ENCODE measurements at regions not wholly inside any gene's neighbourhood (a gene's known extent, or its start where the extent isn't known, plus 50 kb on each side); places are given as distances from the start of the nearest gene placed in this dataset.
"Not testable (repeated sequence)": the region's sequence is repeated elsewhere in the genome, so short reads cannot be mapped to it uniquely, and the experiment has no call there.

DNA sequence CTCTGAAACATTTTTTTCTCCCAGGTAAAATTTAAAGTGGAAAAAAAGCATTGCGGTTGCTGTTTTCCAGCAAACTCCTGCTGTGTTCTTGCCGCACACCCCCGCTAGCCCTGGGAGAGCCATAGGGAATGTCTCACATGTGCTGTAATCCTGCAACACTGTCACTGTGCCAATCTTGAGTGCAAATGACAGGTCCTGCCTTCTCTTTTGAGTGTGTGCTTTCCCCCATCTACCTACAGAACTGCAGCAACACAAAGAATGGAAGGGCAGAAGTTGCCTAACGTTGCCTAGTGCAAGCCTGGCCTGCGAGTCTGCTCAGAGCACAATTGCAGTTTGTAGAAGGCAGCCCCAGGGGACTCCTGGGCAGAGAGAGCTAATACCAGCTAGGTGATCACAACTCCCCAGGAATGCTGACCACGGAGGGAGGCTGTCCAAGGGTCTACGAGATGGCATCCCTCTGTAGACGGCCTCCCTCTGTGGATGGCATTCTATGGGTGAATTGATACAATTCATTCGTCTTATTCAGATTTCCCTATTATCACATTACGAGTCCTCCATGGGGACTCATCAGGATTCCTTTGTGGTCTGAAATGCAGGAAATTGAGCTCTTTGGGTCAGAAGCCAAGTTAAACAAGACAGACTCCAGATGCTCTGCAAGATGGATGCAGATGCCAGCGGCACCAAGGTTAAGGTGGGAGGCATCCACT lies 172.6 kb upstream of the S1PR3 start:
- no peak for DNase-seq

DNA sequence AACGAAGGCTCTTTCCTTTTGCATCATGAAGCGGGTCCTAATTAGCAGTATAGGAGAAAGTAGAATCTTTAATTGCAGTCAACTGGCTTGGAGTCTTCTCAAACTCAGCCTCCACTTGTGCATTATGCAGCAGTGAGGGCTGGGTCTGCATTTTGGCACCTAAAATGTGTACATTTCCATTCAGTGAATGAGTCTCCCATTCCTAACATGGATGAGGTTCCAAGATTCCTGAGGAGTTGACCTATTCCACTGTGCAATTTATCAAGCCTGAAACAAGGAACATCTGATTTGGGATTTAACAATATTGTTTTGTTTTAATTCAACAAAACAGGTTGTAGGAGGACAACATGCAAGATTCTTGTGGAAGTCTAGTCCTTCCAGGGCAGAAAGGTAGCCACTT lies 171.8 kb upstream of the S1PR3 start:
- DNase-seq, result no peak

DNA sequence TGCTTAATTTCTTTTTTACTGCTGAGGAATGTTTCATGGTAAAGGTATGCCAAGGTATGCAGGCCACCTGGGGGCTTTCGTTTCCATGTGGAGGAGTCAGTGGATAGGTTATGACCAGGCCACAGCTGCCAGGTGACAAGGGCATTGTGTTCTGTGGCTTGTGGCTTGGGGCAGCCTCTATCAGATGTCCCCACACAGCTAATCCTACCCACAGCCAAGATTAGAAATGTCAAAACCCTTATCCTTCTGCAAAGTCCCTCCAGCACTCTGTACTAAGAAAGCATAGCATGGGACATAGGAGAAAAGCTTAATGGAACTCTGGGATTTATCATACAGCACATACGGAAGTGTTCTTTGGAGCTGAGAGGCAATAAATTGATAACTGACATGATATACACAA lies 171.2 kb upstream of the S1PR3 start:
- no peak for DNase-seq

DNA sequence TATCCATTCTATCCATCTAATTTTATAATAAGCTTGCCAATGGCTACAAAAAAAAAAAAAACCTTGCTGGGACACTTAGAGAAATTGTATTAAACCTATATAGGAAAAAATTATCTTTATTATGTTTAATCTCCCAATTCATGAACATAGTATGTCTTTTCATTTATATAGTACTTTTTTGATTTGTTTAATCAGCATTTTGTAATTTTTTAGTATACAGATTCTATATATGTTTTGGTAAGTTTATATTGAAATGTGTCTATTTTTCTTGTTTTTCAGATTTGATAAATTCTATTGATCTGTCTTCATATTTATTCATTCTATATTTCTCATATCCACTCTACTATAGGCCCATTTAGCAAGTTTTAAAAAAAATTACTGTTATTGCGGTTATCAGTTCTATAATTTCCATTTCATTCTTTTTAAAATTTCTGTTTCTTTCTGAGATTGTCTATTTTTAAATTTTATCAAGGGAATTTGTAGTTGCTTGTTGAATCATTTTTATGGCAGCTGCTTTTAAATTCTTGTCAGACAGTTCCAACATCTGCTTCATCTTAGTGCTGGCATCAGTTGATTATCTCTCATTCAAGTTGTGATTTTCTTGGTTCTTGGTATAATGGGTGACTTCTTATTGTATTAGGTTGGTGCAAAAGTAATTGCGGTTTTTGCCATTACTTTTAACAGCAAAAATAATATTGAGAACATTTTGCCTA lies 170.1 kb upstream of the S1PR3 start:
- no peak for DNase-seq

DNA sequence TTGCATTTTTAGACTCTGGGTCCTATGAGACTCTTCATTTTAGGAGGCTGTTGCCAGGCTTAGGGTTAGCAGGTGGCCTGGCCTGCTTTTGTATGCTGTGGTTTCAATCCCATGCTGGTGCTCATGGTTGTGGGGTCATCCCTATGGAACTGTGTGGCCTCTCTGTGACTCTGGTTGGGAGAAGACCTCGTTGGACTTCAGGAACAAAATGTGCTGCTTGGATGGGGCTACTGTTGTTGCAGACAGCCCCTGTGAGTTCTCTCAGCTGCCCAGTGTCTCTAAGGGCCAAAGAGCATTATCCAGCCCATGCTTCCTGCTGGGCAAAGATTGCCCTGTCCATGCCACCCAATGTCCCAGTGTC lies 169.5 kb upstream of the S1PR3 start:
- DNase-seq, result no peak

DNA sequence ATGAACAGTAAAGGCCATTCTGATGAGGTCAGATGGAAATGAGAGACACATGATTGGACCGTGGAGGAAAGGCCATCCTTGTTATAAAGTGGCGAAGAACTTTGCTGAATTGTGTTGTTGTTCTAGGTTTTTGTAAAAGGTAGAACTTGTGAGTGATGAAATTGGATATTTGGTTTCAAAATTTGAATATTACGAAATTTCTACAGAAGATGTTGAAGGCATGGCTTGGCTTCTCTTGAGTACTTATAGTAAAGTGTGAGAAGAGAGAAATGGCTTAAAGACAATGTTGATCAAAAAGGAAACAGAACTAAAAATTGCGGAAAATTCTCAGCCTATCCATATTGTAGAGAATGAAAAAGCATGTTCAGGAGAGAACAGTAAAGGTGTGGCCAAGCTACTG lies 166.6 kb upstream of the S1PR3 start:
- DNase-seq, result no peak

DNA sequence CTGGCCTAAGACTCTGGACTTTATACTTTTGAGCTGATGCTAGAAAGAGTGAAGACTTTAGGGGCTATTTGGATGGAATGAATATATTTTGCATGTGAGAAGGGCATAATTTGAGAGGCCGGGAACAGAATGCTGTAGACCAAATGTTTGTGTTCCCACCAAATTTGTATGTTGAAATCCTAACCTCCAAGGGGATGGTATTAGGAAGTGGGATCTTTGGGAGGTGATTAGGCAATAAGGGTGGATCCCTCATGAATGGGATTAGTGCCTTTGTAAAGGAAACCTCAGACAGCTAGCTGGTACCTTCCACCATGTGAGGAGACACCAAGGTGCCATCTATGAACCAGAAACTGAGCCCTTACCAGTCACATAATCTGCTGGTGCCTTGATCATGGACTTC lies 165.1 kb upstream of the S1PR3 start:
- no peak for DNase-seq

DNA sequence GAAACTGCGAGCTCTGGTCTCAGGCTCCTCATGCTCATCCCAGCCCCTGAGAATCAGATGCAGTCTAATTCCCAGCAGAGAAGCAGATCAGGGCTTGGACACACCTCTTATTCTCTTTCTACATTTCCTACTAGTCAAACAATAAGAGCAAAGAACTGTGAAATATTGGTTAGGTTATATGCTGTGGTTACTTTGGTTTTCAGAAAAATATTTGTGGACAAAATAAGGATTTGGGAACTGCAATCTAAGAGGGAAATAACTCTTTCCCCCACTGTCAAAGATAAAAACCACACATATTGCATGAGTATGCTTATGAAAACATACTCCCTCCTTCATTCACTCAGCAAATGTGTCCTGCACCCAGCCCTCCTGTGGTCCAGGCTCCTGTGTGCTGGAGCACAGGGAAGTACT lies 164.5 kb upstream of the S1PR3 start:
- no peak for DNase-seq

DNA sequence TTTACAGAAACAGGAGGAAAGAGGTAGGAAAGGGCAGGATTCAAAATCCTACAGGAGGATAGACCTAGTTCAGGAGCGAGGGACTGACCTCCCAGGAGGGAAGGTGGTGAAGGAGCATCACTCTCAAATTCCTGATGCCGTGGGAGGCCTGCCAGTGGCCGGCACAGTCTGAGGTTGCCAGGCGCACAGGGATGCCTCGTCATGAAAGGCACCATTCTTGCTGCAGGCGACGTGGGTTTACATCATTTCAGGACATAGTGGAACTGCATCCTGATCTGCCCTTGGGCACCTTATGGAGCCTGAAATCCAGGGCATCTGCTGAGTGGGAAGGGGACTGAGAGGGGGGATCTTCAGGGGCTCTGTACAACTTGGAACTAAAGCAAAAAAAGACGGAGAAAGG lies 163.2 kb upstream of the S1PR3 start:
- DNase-seq, result no peak

DNA sequence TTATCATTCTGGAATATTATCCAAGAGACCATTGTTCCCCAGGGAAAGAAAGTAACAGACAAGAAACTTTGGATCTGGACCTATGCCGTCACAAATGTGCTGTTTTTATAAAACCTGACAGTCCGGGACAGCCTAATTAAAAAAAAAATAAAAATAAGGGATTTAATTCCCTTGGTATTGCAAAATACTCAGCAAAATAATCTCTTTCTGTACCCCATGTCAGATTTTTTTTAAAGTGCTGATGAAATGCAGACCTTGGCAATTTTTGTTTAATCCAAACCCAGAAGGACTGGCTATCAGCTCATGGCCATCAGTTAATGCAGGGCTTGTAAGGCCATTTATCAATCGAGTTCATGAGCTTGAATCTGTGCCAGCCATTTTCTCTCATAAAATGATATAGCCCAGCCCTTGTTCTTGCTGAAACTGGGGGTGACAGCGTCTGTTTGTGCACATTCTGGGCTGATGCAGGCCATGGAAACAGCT lies 162.7 kb upstream of the S1PR3 start:
- DNase-seq, result no peak

DNA sequence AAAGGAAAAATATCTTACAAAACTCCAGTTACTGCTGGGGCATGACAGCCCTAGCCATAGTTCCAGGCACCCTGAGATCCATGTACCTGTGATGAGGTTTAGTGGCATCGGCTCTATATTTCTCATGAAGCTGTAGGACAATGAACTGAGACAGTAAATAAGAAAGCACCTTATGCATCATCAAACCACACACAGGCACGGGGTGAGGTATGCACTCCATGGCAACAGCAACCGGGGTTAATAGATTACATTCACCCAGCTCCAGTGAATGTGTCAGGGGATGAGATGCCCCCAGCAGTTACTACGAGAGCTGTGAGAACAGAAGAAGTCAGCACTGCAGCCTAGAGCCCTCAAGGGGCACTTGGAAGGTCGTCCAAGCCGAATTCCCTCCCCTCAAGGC lies 162.0 kb upstream of the S1PR3 start:
- no peak for DNase-seq

DNA sequence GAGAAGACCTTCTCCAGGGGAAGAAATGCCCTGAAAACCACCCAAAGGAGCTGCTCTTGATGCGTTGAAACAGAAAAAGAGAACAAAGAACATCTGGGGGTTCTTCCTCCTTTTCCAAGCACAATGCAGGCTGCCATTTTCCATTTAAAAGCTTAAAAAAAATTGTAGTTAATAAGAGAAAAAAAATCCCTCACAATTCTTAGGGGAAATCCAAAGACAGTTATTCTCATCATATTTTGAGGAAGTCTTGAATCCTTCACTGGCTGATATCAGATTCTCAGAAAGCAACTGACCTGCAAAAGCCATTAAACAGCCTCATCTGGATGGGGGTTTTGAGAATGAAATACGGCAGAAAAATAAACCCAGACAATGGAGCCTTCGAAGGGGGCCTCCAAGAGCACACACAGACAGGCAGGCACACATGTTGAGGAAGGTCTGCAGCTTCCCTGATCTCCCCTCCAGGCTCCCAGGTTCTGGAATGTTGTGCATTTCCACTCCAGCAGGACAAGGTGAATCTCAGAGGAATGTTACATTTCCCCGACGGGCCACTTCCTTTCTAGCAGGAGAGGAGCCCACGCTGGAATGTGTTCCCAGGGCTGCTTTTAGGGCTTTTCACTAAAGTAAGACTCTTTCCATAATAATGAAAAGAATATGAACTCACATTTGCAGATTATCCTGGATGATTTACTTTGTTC lies 159.4 kb upstream of the S1PR3 start:
- no peak for DNase-seq

DNA sequence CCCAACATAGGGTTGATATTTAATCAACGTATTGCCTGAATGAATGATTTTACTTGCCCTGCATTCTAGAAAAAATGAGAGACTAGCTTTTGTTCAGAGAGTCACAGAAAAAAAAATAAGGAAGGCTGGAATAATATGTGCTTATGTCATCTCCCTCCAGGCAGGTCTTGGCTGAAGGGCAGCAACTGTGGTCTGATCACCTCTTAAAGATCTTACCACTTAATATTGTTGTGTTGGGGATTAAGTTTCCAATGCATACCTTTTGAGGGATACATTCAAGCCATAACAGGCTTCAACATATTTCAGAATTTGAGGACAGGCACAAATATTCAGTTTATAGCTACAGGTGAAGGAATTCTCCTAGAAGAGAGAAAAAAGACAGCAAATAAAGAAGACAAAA lies 157.3 kb upstream of the S1PR3 start:
- DNase-seq, result no peak

DNA sequence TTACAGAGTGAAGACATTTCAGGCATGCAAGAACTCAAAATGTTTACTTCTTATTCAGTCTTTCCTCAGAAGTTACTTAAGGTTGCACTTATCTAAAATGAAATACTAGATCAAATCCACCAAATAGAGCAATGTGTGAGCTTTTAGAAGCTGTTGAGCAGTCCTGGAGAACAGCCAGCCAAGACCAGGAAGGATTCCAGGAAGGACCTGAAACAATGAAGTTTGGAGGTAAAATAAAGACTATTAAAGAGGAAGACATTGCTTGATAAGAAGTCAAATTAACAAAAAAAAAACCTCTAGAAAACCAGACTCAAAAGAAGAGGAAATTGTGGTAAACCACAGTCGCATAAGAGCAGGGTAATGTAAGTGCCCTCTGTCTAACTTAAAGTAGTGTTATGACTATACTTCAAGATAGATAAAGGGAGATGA lies 156.2 kb upstream of the S1PR3 start:
- DNase-seq, result no peak

DNA sequence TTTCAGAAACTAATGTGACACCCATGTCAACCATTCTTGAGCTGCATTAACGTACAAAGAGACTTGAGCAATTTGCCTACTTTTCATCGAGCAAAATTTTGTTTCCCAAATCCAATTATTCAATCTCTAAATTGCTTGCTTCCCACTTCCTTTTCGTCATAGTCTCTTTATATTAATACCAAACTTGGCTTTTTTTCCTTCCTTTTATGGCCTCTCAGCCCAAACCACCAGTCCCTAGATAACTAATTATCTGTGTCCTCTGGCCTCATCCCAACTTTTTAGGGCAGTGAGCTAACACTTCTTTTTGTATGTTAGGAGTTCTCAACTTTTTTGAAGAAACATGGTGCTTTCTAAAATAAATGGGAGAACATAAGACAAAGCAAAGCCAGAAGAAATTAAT lies 155.5 kb upstream of the S1PR3 start:
- no peak for DNase-seq

DNA sequence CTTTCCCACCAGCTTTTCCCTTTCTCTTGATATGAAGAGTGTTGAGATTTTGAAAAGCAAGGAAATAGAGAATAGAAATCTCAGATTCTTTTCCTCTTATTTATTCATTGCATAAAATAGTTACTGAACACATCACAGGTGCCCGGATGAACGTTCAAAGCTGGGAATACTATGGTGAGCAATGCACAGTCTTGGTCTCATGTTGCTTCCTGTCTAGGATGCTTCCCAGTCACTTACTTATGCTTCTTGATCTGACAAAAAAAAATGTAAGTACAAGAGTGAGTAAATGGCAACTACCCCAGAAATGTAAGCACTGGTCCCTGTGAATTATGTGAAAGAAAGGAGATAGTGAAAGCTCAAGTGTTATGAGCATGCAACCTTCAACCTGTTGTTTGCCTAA lies 153.5 kb upstream of the S1PR3 start:
- DNase-seq, result no peak

DNA sequence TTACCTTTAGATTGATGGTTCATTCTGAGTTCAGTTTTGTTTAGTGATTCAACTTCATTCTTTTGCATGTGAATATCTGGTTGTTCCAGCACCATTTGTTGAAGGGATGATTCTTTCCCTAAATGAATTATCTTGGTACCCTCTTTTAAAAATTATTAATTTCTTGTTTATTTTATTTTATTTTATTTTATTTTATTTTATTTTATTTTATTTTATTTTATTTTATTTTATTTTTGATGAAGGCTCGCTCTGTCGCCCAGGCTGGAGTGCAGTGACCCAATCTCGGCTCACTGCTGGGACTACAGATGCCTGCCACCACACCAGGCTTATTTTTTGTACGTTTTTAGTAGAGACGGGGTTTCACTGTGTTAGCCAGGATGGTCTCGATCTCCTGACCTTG lies 141.4 kb upstream of the S1PR3 start:
- DNase-seq, result not testable (repeated sequence)

DNA sequence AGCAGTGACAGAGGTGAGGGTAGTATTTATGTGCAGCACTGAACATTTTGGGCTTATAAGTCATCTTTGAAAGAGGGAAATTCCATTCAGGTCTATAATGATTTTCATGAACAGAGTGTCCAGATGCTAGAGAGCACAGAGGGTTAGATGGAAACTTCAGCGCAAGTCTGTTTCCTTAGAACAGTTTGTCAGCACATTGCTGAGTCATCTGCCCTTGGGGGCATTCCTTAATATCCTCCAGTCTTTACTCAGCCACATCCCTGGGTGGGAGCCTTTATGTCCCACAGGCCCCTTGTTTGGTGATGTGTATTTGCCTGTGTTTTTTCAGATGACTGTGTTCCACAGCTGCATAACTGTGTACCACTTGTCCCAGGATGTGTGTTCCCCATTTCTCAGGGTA lies 138.5 kb upstream of the S1PR3 start:
- no peak for DNase-seq

DNA sequence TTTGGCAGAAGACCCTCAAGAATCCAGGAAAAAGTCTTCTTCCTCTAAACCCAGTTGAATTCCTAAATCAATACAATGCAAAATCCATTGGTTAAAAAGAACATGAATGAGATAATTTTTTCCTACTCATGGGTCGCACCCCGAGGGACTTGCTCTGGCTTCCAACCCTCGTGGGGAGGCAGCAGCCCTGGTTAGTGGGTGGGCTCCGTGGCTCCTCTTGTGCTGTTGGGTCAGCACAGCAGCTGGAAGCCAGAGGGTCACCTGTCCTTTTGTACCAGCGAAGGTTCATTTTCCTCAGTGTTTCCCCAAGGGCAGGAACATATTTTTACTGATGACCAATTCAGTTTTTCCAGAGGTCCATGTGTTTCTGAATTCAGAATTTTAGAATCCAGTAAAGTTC lies 120.6 kb upstream of the S1PR3 start:
- DNase-seq, result no peak

DNA sequence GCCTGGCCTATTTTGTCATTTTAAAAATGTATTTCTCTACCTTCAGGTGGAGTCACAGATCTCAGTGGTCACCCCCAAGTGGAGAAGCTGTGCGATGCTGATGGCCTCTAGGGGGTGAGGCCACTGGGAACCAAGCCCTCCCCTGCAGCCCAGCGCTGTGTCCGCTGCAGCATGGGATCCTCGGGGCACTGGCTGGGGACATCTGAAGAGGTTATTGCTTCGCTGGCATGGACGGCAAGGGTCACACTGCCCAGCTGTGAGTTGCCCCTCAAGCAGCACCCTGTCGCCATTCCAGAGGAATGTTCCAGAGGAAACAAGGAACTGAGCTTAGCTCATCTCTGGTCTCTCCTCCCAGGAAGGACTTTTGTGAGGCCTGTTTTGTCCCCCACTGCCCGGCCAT lies 119.6 kb upstream of the S1PR3 start:
- DNase-seq, result no peak

DNA sequence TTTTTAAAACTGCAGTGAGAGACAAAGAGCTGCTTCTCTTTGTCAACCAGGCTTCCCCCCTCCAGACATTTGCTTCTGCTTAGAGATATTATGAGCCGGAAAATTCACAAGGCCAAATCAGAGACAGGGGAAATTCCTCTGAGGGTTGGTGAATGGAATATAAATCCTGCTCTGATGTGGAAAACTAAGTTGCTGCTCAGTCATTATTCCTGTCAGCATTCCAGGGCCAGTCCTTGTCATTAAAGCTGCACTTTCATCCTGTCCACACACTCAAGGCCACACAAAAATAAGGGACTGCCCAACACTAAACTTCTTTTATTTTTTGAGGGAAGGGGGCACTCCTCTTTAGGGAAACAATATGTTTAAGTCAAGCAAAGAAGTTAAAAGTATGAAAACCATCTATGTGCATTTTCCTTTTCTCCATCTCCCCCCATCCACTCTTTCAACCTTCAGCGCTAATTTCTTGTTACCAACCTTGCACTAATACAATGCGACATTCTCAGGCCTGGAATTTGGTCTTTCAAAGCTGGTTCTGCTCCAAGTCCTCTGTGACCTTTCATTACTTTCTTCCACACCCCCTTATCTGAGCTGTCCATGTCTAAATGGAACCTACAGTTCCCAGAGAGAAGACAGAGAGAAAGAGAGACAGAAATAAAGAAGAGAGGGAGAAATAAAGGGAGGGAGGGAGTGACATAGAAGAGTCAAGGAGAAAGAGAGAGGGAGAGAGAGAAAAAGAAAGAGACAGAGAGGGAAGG lies 118.9 kb upstream of the S1PR3 start:
- peak; percentile 46 for DNase-seq

DNA sequence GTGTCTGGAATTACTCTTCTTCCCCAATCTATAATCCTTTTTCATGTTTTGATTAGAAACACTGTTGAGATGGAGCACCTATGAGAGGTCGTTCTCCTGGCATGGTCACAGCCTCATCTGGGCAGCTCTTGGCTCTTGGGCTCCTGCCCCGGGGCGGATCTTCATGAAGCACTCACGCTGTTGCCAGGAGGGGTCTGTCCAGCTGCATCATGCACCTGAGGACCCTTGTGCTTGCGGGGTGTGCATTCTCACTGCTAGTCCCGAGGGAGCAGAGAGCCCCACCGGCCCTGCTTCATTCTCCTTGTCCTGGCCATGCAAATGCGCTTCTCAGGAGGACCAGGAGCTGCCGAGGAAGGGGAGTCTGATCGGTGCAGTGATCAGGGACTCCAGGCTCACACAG lies 117.6 kb upstream of the S1PR3 start:
- no peak for DNase-seq

DNA sequence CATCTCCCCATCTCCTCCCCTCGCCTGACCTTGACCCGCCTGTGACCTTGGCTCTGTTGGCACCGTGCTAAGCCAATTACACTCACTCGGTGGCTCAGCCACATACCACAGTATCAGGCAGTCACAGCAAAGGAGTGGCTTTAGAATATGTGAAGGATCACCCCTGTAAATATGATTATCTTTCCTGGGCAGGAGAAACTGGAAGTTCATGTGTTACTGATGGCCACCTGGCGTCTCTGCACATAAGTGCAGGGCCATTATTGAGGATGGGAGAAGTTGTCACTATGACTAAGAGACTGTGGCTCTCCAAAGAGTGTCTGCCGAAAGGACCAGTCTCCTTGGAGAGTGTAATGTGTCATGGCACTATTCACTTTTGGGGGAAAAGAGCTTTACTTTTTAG lies 116.9 kb upstream of the S1PR3 start:
- DNase-seq, result no peak
